ENCODE measurements at regions not wholly inside any gene's neighbourhood (a gene's known extent, or its start where the extent isn't known, plus 50 kb on each side); places are given as distances from the start of the nearest gene placed in this dataset.

GRCh38 chr12:30439201-30439600, 256.5 kb downstream of the IPO8 start:
- no peak overlapping the region for H3K4me3 ChIP-seq (ENCODE audit: low read depth, low read length)
- no peak for DNase-seq (ENCODE audit: low read depth)
- TF ChIP-seq CTCF (IDR thresholded peaks at IDR 0.05; ENCODE audit: control insufficient read depth, extremely low read depth, insufficient read depth), result no peak

DNA sequence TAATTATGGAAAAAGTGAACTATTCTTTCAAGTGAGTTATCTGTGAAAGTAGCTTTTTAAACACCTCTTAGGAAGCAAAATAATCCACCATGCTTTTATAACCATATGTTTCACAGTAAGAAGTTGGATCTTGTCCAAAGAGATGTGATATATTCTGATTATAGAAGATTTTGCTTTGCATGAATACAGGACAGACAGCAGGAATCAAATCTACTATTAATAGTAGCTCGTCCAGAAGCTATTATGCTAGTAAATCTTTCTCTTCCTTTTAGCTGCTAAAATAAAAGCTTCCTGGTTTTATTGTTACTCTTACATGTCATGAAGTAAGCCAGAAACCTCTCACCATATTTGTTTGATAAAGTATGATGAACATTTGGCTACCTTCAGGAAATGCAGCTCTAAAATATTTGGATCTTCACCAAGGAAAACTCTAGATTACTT, 257.0 kb downstream of the IPO8 start:
- no peak for TF ChIP-seq CTCF (IDR thresholded peaks at IDR 0.05; ENCODE audit: control insufficient read depth, extremely low read depth, insufficient read depth)
- H3K4me3 ChIP-seq (ENCODE audit: low read depth, low read length), result no peak overlapping the region
- peak; percentile 67 for DNase-seq (ENCODE audit: low read depth)

GRCh38 chr12:30437616-30438015, 258.1 kb downstream of the IPO8 start:
- DNase-seq (ENCODE audit: low read depth), result no peak
- no peak overlapping the region for H3K4me3 ChIP-seq (ENCODE audit: low read depth, low read length)
- TF ChIP-seq CTCF (IDR thresholded peaks at IDR 0.05; ENCODE audit: control insufficient read depth, extremely low read depth, insufficient read depth), result no peak

DNA sequence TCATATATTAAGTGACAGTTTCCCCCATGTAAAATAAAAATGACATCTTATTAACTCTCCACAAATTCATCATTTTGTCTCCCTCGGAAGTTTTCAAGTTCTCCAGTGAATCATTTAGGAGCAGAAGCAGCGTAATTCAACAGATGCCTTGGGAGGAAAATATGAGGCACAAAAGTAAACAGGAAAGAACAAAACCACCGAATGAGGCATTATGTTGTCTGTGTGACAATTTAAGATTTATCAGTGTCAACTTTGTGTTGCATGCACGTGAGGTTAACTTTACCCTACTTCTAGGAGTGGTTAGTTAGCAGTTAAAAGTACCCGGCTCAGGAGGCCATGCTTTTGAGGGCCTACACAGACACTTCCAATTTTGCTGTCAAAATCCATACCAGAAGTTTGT, 258.6 kb downstream of the IPO8 start:
- peak; percentile 83 for DNase-seq (ENCODE audit: low read depth)
- no peak overlapping the region for H3K4me3 ChIP-seq (ENCODE audit: low read depth, low read length)
- TF ChIP-seq CTCF (IDR thresholded peaks at IDR 0.05; ENCODE audit: control insufficient read depth, extremely low read depth, insufficient read depth), result no peak

DNA sequence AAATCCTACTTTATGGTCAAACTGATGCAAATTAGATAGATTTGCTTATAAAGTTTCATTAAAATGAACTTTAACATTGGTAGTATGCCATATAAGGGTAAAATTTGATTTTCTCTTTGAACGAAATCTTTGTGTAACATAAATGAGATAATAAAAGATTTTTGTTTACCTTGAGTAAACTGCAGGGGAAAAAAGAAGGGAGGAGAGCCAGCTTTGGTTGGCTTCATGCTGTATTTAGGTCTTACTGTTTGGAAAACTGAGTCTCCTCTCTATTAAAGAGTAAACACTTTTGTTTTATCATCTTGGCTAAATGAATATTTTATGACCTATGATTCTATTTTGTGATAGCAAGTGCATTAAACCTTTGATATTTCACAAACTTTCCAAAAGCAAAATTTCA, 267.6 kb downstream of the IPO8 start:
- DNase-seq (ENCODE audit: low read depth), result peak; percentile 62
- no peak overlapping the region for H3K4me3 ChIP-seq (ENCODE audit: low read depth, low read length)
- TF ChIP-seq CTCF (IDR thresholded peaks at IDR 0.05; ENCODE audit: control insufficient read depth, extremely low read depth, insufficient read depth), result no peak

- no peak for DNase-seq (ENCODE audit: low read depth)
- H3K4me3 ChIP-seq (ENCODE audit: low read depth, low read length), result no peak overlapping the region
- no peak for TF ChIP-seq CTCF (IDR thresholded peaks at IDR 0.05; ENCODE audit: control insufficient read depth, extremely low read depth, insufficient read depth)
Measured at GRCh38 chr12:30427555-30427954, 268.1 kb downstream of the IPO8 start.

- TF ChIP-seq CTCF (IDR thresholded peaks at IDR 0.05; ENCODE audit: control insufficient read depth, extremely low read depth, insufficient read depth), result no peak
- no peak overlapping the region for H3K4me3 ChIP-seq (ENCODE audit: low read depth, low read length)
- no peak for DNase-seq (ENCODE audit: low read depth)
Measured at GRCh38 chr12:30425445-30425844, 270.2 kb downstream of the IPO8 start.

All from LNCaP clone FGC (cell line).